ENCODE measurements at regions not wholly inside any gene's neighbourhood (a gene's known extent, or its start where the extent isn't known, plus 50 kb on each side); places are given as distances from the start of the nearest gene placed in this dataset.

DNA sequence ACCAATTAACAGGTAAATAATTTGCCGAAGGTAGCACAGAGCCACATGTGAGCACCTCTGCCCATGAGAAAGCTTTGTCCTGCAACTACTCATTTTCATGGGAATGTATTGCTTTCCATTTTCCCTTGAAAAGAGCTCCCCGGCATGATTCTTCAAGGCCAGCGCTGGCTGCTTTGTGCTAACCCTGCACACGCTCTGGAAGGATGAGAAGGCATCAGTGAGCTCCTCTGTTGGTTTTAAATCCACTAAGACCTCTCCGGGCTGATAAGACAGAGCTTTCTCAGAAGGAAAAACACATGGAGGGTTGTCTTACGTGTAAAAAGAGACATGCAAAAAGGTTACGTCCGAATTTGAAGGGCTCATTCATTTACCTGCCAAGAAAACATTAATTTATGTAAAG, 553.9 kb upstream of the MKI67 start:
- no peaks in the 10 kb centered on the region for H3K4me1 ChIP-seq (ENCODE audit: control insufficient read depth, insufficient read depth, low read length)
- no peak overlapping the region for H3K4me3 ChIP-seq (ENCODE audit: low read length)
- no peaks in the 10 kb centered on the region for H3K36me3 ChIP-seq (ENCODE audit: insufficient read depth, low read length)
- H3K9ac ChIP-seq (ENCODE audit: low read depth, low read length), result no peak overlapping the region
- H3K27me3 ChIP-seq (ENCODE audit: control insufficient read depth, insufficient read depth, low read length), result no peaks in the 10 kb centered on the region
- H3K4me2 ChIP-seq (ENCODE audit: low read length), result no peak overlapping the region
- peaks cover 3% of the 10 kb centered on the region for H3K9me3 ChIP-seq (replicated peaks; ENCODE audit: low read length)

- H3K4me2 ChIP-seq (ENCODE audit: low read length), result no peak overlapping the region
- H3K36me3 ChIP-seq (ENCODE audit: insufficient read depth, low read length), result no peaks in the 10 kb centered on the region
- H3K9ac ChIP-seq (ENCODE audit: low read depth, low read length), result no peak overlapping the region
- H3K9me3 ChIP-seq (replicated peaks; ENCODE audit: low read length), result peaks cover 7% of the 10 kb centered on the region
- H3K4me3 ChIP-seq (ENCODE audit: low read length), result no peak overlapping the region
- no peaks in the 10 kb centered on the region for H3K27me3 ChIP-seq (ENCODE audit: control insufficient read depth, insufficient read depth, low read length)
- no peaks in the 10 kb centered on the region for H3K4me1 ChIP-seq (ENCODE audit: control insufficient read depth, insufficient read depth, low read length)
Observed at GRCh38 chr10:128684215-128684614, 558.0 kb upstream of the MKI67 start.

DNA sequence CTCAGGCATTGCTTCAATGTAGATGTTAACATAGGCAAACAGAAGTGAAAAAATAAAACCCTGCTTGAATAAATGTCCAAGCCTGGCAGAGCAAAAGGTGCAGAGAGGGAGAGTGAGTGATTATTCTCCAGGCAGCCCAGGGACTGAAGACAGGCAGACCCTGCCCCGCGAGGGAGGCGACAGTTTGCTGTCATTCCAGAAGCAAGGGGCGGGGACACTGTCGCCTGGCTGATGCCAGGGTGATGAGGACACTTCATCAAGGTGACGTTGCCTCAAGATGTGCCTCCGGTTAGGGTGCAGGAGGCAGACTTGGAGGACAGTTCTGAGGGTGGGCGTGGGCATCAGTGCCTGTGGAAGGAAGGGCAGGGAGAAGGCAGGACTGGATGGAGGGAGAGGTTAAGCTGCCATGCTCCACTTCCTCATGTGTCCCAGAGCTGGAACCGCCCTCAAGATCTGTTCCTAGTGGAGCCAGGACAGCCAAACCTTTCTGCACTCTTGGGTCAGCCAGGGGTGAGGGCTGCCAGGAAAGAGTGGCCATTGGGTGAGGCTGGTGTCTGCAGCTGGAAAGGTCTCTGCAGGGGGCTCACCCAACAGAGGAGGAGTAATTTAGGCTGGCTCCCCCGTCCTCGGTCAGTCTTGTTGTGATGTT, 560.5 kb upstream of the MKI67 start:
- H3K27me3 ChIP-seq (ENCODE audit: control insufficient read depth, insufficient read depth, low read length), result no peaks in the 10 kb centered on the region
- no peak overlapping the region for H3K4me2 ChIP-seq (ENCODE audit: low read length)
- no peak overlapping the region for H3K4me3 ChIP-seq (ENCODE audit: low read length)
- no peaks in the 10 kb centered on the region for H3K4me1 ChIP-seq (ENCODE audit: control insufficient read depth, insufficient read depth, low read length)
- no peaks in the 10 kb centered on the region for H3K36me3 ChIP-seq (ENCODE audit: insufficient read depth, low read length)
- no peak overlapping the region for H3K9ac ChIP-seq (ENCODE audit: low read depth, low read length)
- peaks cover 7% of the 10 kb centered on the region for H3K9me3 ChIP-seq (replicated peaks; ENCODE audit: low read length)

GRCh38 chr10:128687408-128687807, 561.2 kb upstream of the MKI67 start:
- H3K27me3 ChIP-seq (ENCODE audit: control insufficient read depth, insufficient read depth, low read length), result no peaks in the 10 kb centered on the region
- H3K4me2 ChIP-seq (ENCODE audit: low read length), result no peak overlapping the region
- peaks cover 10% of the 10 kb centered on the region for H3K9me3 ChIP-seq (replicated peaks; ENCODE audit: low read length)
- no peak overlapping the region for H3K4me3 ChIP-seq (ENCODE audit: low read length)
- H3K4me1 ChIP-seq (ENCODE audit: control insufficient read depth, insufficient read depth, low read length), result no peaks in the 10 kb centered on the region
- H3K36me3 ChIP-seq (ENCODE audit: insufficient read depth, low read length), result no peaks in the 10 kb centered on the region
- H3K9ac ChIP-seq (ENCODE audit: low read depth, low read length), result no peak overlapping the region

- H3K9me3 ChIP-seq (replicated peaks; ENCODE audit: low read length), result peaks cover 15% of the 10 kb centered on the region
Observed at GRCh38 chr10:128687927-128688549, 561.8 kb upstream of the MKI67 start.

GRCh38 chr10:128689667-128690066, 563.4 kb upstream of the MKI67 start:
- Histone ChIP-seq H3K9ac (ENCODE audit: low read depth, low read length) (no peak overlapping the region), H3K4me2 (ENCODE audit: low read length) (no peak overlapping the region), H3K4me1 (ENCODE audit: control insufficient read depth, insufficient read depth, low read length) (no peaks in the 10 kb centered on the region), H3K36me3 (ENCODE audit: insufficient read depth, low read length) (no peaks in the 10 kb centered on the region), H3K4me3 (ENCODE audit: low read length) (no peak overlapping the region), H3K27me3 (ENCODE audit: control insufficient read depth, insufficient read depth, low read length) (no peaks in the 10 kb centered on the region), H3K9me3 (replicated peaks; ENCODE audit: low read length) (peaks cover 15% of the 10 kb centered on the region)

More at GRCh38 chr10:128687927-128688549, 561.8 kb upstream of the MKI67 start:
- Histone ChIP-seq H3K27me3 (ENCODE audit: control insufficient read depth, insufficient read depth, low read length) (no peaks in the 10 kb centered on the region), H3K4me2 (ENCODE audit: low read length) (no peak overlapping the region), H3K4me3 (ENCODE audit: low read length) (no peak overlapping the region), H3K9ac (ENCODE audit: low read depth, low read length) (no peak overlapping the region), H3K4me1 (ENCODE audit: control insufficient read depth, insufficient read depth, low read length) (no peaks in the 10 kb centered on the region), H3K36me3 (ENCODE audit: insufficient read depth, low read length) (no peaks in the 10 kb centered on the region)

GRCh38 chr10:128693493-128694131, 567.4 kb upstream of the MKI67 start:
- Histone ChIP-seq H3K4me1 (ENCODE audit: control insufficient read depth, insufficient read depth, low read length) (no peaks in the 10 kb centered on the region), H3K9ac (ENCODE audit: low read depth, low read length) (no peak overlapping the region), H3K9me3 (replicated peaks; ENCODE audit: low read length) (peaks cover 11% of the 10 kb centered on the region), H3K27me3 (ENCODE audit: control insufficient read depth, insufficient read depth, low read length) (no peaks in the 10 kb centered on the region), H3K36me3 (ENCODE audit: insufficient read depth, low read length) (no peaks in the 10 kb centered on the region), H3K4me2 (ENCODE audit: low read length) (no peak overlapping the region), H3K4me3 (ENCODE audit: low read length) (no peak overlapping the region)

GRCh38 chr10:128694168-128694850, 568.1 kb upstream of the MKI67 start:
- Histone ChIP-seq H3K9me3 (replicated peaks; ENCODE audit: low read length) (peaks cover 11% of the 10 kb centered on the region), H3K36me3 (ENCODE audit: insufficient read depth, low read length) (no peaks in the 10 kb centered on the region), H3K4me3 (ENCODE audit: low read length) (no peak overlapping the region), H3K4me2 (ENCODE audit: low read length) (no peak overlapping the region), H3K27me3 (ENCODE audit: control insufficient read depth, insufficient read depth, low read length) (no peaks in the 10 kb centered on the region), H3K4me1 (ENCODE audit: control insufficient read depth, insufficient read depth, low read length) (no peaks in the 10 kb centered on the region), H3K9ac (ENCODE audit: low read depth, low read length) (no peak overlapping the region)

DNA sequence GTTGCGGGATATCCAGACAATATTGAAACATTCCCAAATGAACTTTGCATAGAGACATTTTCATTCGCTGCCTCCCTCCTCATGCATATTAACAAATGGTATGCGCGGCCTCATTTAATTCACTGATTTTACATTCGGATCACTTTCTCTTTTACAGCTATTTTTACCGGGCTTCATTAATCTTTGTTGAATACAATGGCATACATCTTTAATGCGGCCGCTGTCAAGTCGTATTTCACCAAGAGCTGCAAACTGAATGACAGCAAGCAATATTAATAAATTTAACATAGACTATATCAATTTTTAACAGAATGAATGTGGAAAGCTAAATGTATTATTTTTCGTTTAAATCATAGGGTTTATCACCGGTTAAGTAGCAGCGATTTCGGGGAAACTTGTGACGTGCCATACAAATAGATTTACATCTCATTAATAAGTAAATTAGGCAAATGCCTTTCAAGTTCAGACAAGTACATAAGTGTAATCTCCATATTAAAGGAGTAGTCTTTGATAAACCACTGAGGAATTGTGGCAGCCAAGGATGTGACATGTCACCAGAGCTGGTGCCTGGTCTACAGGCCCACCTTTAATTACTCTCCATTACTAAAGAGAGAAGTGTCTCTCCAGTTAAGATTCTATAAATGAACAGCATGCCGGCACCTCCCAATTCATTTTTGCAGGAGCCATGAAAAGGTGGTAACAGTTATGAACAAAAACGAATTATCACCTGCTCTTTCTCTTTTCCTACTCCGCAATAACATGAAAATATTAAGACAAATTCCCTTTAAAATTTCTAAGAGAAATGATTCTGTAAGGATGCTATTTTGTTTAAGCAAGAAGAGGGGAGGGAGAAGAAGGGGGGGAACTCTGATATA, 568.9 kb upstream of the MKI67 start:
- H3K4me2 ChIP-seq (ENCODE audit: low read length), result no peak overlapping the region
- no peaks in the 10 kb centered on the region for H3K4me1 ChIP-seq (ENCODE audit: control insufficient read depth, insufficient read depth, low read length)
- H3K9ac ChIP-seq (ENCODE audit: low read depth, low read length), result no peak overlapping the region
- H3K36me3 ChIP-seq (ENCODE audit: insufficient read depth, low read length), result no peaks in the 10 kb centered on the region
- no peaks in the 10 kb centered on the region for H3K27me3 ChIP-seq (ENCODE audit: control insufficient read depth, insufficient read depth, low read length)
- H3K4me3 ChIP-seq (ENCODE audit: low read length), result no peak overlapping the region
- peaks cover 11% of the 10 kb centered on the region for H3K9me3 ChIP-seq (replicated peaks; ENCODE audit: low read length)

- Histone ChIP-seq H3K9ac (ENCODE audit: low read depth, low read length) (no peak overlapping the region), H3K27me3 (ENCODE audit: control insufficient read depth, insufficient read depth, low read length) (no peaks in the 10 kb centered on the region), H3K36me3 (ENCODE audit: insufficient read depth, low read length) (no peaks in the 10 kb centered on the region), H3K4me3 (ENCODE audit: low read length) (no peak overlapping the region), H3K4me1 (ENCODE audit: control insufficient read depth, insufficient read depth, low read length) (no peaks in the 10 kb centered on the region), H3K4me2 (ENCODE audit: low read length) (no peak overlapping the region), H3K9me3 (replicated peaks; ENCODE audit: low read length) (peaks cover 11% of the 10 kb centered on the region)
Observed at GRCh38 chr10:128695931-128696330, 569.7 kb upstream of the MKI67 start.

GRCh38 chr10:128697437-128697836, 571.2 kb upstream of the MKI67 start:
- Histone ChIP-seq H3K9me3 (replicated peaks; ENCODE audit: low read length) (peaks cover 5% of the 10 kb centered on the region), H3K36me3 (ENCODE audit: insufficient read depth, low read length) (no peaks in the 10 kb centered on the region), H3K4me1 (ENCODE audit: control insufficient read depth, insufficient read depth, low read length) (no peaks in the 10 kb centered on the region), H3K4me2 (ENCODE audit: low read length) (no peak overlapping the region), H3K4me3 (ENCODE audit: low read length) (no peak overlapping the region), H3K9ac (ENCODE audit: low read depth, low read length) (no peak overlapping the region), H3K27me3 (ENCODE audit: control insufficient read depth, insufficient read depth, low read length) (no peaks in the 10 kb centered on the region)
